A172 (cell line): ENCODE measurements at regions not wholly inside any gene's neighbourhood (a gene's known extent, or its start where the extent isn't known, plus 50 kb on each side); places are given as distances from the start of the nearest gene placed in this dataset.
"Not testable (repeated sequence)": the region's sequence is repeated elsewhere in the genome, so short reads cannot be mapped to it uniquely, and the experiment has no call there.

ENCODE experiments used
- DNase-seq: peaks from one replicate; pipeline ENCODE4 v3.0.0-alpha.2; 2015; ENCODE audit warnings: low spot score

- DNase-seq = no peak
Observed at GRCh38 chr20:40890635-40891034, 138.0 kb upstream of the TOP1 start.

GRCh38 chr20:40891351-40891750 lies 137.3 kb upstream of the TOP1 start:
- no peak for DNase-seq

- DNase-seq = no peak
Observed at GRCh38 chr20:40892642-40893041, 136.0 kb upstream of the TOP1 start.

- DNase-seq = no peak
Observed at GRCh38 chr20:40893610-40894236, 134.9 kb upstream of the TOP1 start.

GRCh38 chr20:40894237-40894630 lies 134.4 kb upstream of the TOP1 start:
- DNase-seq = no peak

GRCh38 chr20:40895182-40895581 lies 133.4 kb upstream of the TOP1 start:
- DNase-seq = no peak

- DNase-seq = no peak
Observed at GRCh38 chr20:40896814-40897700, 131.6 kb upstream of the TOP1 start.

- no peak for DNase-seq
Observed at GRCh38 chr20:40899344-40899743, 129.3 kb upstream of the TOP1 start.

- DNase-seq = no peak
Observed at GRCh38 chr20:40900666-40901215, 127.9 kb upstream of the TOP1 start.

GRCh38 chr20:40902661-40903060 lies 126.0 kb upstream of the TOP1 start:
- DNase-seq = no peak

- DNase-seq = no peak
Observed at GRCh38 chr20:40908309-40908708, 120.3 kb upstream of the TOP1 start.

- not testable (repeated sequence) for DNase-seq
Observed at GRCh38 chr20:40909489-40909888, 119.1 kb upstream of the TOP1 start.

GRCh38 chr20:40910436-40910835 lies 118.2 kb upstream of the TOP1 start:
- not testable (repeated sequence) for DNase-seq

GRCh38 chr20:40911152-40911551 lies 117.5 kb upstream of the TOP1 start:
- not testable (repeated sequence) for DNase-seq

- no peak for DNase-seq
Observed at GRCh38 chr20:40913224-40914185, 115.1 kb upstream of the TOP1 start.

- DNase-seq = no peak
Observed at GRCh38 chr20:40915756-40916155, 112.9 kb upstream of the TOP1 start.

GRCh38 chr20:40916276-40916675 lies 112.3 kb upstream of the TOP1 start:
- no peak for DNase-seq

GRCh38 chr20:40920291-40920690 lies 108.3 kb upstream of the TOP1 start:
- no peak for DNase-seq

- DNase-seq = no peak
Observed at GRCh38 chr20:40922865-40923264, 105.8 kb upstream of the TOP1 start.

GRCh38 chr20:40925829-40926510 lies 102.7 kb upstream of the TOP1 start:
- DNase-seq = no peak

- DNase-seq = no peak
Observed at GRCh38 chr20:40926928-40927327, 101.7 kb upstream of the TOP1 start.
